Activated CD4-positive, alpha-beta T cell treated with anti-CD3 and anti-CD28 coated beads, Interleukin-10, Interleukin-2, amounts not matched to agents 100 ng/mL and 50 ng/mL, durations not matched to agents 16 hours and 8 hours (primary cell): ENCODE measurements at regions not wholly inside any gene's neighbourhood (a gene's known extent, or its start where the extent isn't known, plus 50 kb on each side); places are given as distances from the start of the nearest gene placed in this dataset.

Experiments
- DNase-seq: peaks from one replicate; pipeline ENCODE4 v3.0.0-alpha.2; 2020

- no peak for DNase-seq
Observed at GRCh38 chr1:213821175-213821942, 166.4 kb upstream of the PROX1 start.

- no peak for DNase-seq
Observed at GRCh38 chr1:213821943-213822334, 165.8 kb upstream of the PROX1 start.

- DNase-seq, result no peak
Observed at GRCh38 chr1:213826891-213827290, 160.9 kb upstream of the PROX1 start.

GRCh38 chr1:213828867-213829266 is 158.9 kb upstream of the PROX1 start:
- no peak for DNase-seq

- DNase-seq, result no peak
Observed at GRCh38 chr1:213829780-213830179, 158.0 kb upstream of the PROX1 start.

- DNase-seq, result no peak
Observed at GRCh38 chr1:213830371-213830770, 157.4 kb upstream of the PROX1 start.

GRCh38 chr1:213840575-213840974 is 147.2 kb upstream of the PROX1 start:
- no peak for DNase-seq

- DNase-seq, result no peak
Observed at GRCh38 chr1:213844632-213845031, 143.1 kb upstream of the PROX1 start.

GRCh38 chr1:213852107-213852506 is 135.7 kb upstream of the PROX1 start:
- DNase-seq, result peak; percentile 5

GRCh38 chr1:213858581-213858980 is 129.2 kb upstream of the PROX1 start:
- no peak for DNase-seq

- no peak for DNase-seq
Observed at GRCh38 chr1:213861841-213862240, 125.9 kb upstream of the PROX1 start.

- DNase-seq, result no peak
Observed at GRCh38 chr1:213864091-213864490, 123.7 kb upstream of the PROX1 start.

GRCh38 chr1:213868482-213868881 is 119.3 kb upstream of the PROX1 start:
- DNase-seq, result no peak

- no peak for DNase-seq
Observed at GRCh38 chr1:213871179-213871578, 116.6 kb upstream of the PROX1 start.

- no peak for DNase-seq
Observed at GRCh38 chr1:213874789-213875188, 113.0 kb upstream of the PROX1 start.

GRCh38 chr1:213876531-213876930 is 111.2 kb upstream of the PROX1 start:
- DNase-seq, result no peak

GRCh38 chr1:213883618-213884017 is 104.2 kb upstream of the PROX1 start:
- no peak for DNase-seq

- no peak for DNase-seq
Observed at GRCh38 chr1:213884402-213884801, 103.4 kb upstream of the PROX1 start.

GRCh38 chr1:213884942-213885341 is 102.8 kb upstream of the PROX1 start:
- DNase-seq, result no peak

- no peak for DNase-seq
Observed at GRCh38 chr1:213887842-213888241, 99.9 kb upstream of the PROX1 start.

- no peak for DNase-seq
Observed at GRCh38 chr1:213891989-213892902, 95.5 kb upstream of the PROX1 start.

GRCh38 chr1:213898684-213899083 is 89.1 kb upstream of the PROX1 start:
- DNase-seq, result no peak

GRCh38 chr1:213899413-213899812 is 88.4 kb upstream of the PROX1 start:
- DNase-seq, result no peak

- no peak for DNase-seq
Observed at GRCh38 chr1:213905344-213905743, 82.4 kb upstream of the PROX1 start.
